Fibroblast of pulmonary artery (primary cell): ENCODE measurements at regions not wholly inside any gene's neighbourhood (a gene's known extent, or its start where the extent isn't known, plus 50 kb on each side); places are given as distances from the start of the nearest gene placed in this dataset.

Experiments used
- DNase-seq: peaks from one replicate; pipeline ENCODE4 v3.0.0-alpha.2; 2010; ENCODE audit warnings: low read depth
- H3K4me3 ChIP-seq: replicated peaks from 2 replicates; pipeline ENCODE4 v1.5.1; 2011; ENCODE audit warnings: low read depth, mild to moderate bottlenecking, control low read depth, low read length, moderate library complexity
- TF ChIP-seq, protein P1 (sequence below): IDR thresholded peaks from 2 replicates; pipeline ENCODE4 v1.5.1; 2011; ENCODE audit warnings: mild to moderate bottlenecking, control low read depth, low read length, inconsistent platforms; ENCODE audit errors: missing control alignments

DNA sequence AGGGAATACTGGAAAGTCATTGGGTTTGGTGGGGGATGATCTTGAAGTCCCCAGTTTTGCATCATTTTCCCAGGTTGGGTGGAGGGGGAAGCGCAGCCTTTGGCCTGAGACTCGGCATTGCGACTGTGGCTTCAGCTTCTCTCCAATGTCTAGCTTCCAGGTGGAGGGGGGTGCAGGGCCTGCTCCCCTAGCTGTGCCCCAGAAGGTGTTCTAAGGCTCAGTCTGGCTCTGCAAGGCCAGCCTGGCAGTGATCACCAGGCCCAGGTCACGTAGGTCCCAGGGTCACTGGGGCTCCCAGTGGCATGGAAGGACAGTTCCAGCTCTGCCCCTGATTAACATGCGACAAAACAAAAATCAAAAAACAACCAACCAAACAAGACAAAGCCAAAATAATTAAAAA is 56.9 kb upstream of the HAAO start:
- DNase-seq: no peak
- H3K4me3 ChIP-seq: no peak overlapping the region
- TF ChIP-seq, protein P1, sequence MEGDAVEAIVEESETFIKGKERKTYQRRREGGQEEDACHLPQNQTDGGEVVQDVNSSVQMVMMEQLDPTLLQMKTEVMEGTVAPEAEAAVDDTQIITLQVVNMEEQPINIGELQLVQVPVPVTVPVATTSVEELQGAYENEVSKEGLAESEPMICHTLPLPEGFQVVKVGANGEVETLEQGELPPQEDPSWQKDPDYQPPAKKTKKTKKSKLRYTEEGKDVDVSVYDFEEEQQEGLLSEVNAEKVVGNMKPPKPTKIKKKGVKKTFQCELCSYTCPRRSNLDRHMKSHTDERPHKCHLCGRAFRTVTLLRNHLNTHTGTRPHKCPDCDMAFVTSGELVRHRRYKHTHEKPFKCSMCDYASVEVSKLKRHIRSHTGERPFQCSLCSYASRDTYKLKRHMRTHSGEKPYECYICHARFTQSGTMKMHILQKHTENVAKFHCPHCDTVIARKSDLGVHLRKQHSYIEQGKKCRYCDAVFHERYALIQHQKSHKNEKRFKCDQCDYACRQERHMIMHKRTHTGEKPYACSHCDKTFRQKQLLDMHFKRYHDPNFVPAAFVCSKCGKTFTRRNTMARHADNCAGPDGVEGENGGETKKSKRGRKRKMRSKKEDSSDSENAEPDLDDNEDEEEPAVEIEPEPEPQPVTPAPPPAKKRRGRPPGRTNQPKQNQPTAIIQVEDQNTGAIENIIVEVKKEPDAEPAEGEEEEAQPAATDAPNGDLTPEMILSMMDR: no peak

DNA sequence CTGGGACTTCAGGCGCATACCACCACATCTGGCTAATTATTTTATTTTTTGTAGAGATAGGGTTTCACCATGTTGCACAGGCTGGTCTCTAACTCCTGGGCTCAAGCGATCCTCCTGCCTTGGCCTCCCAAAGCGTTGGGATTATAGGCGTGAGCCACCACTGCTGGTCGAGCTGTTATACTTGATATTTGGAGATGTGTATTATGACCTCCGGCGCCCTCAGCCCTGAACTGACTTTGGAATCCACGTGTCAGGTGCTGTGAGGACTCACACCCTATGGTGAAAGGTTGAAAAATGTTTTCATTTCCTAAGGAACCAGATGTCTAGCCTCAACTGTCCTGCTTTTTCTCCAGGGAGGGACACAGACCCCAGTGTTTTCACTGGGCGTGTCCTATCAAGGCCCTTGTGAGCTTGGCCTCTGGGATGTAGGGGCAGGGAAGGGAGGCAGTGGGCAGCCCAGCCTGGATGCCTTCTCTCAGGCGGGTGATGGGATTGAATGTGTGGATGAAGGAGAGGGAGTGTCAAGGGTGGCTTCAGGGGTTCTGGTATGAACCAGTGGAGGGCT is 56.4 kb upstream of the HAAO start:
- TF ChIP-seq, protein P1: no peak
- no peak for DNase-seq
- H3K4me3 ChIP-seq: no peak overlapping the region

DNA sequence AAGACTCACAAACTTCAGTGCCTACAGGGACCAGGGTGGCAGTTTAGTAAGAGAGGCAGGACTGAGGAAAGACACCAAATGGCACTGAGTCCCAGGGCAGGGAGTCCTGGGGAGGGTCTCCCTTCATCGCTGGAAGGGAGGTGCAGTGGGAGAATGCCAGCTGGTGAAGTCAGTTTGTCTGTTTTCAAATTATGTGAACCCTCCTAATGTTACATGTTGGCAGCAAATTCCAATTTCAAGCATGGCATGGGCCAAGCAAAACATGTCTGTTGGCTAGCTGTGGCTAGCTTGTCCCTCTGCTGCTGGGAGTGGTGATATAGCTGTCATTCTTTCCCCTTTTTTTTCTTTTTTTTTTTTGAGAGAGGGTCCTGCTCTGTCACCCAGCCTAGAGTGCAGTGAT is 55.9 kb upstream of the HAAO start:
- no peak overlapping the region for H3K4me3 ChIP-seq
- TF ChIP-seq, protein P1: no peak
- no peak for DNase-seq

DNA sequence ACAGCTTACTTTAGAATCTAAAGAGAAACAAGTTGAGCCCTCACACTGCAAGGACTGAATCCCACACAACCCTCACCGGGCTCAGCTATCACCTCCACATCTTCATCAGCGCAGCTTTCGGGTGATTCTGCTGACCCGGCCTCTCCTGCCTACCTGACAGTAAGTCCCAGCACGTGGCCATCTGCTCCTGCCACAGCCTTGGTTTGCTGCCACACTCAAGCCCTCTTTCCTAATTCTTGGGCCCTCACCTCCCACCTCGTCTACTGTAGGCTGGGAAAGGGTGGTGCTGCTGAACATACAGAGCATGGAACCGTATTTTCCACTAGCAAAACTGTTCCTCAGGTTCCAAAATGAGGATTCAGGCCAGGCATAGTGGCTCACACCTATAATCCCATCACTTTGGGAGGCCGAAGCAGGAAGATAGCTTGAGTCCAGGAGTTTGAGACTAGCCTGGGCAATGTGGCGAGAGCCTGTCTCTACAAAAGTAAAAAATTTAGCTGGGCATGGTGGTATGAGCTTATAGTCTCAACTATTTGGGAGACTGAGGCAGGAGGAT is 55.3 kb upstream of the HAAO start:
- TF ChIP-seq, protein P1: no peak
- no peak overlapping the region for H3K4me3 ChIP-seq
- DNase-seq: no peak

DNA sequence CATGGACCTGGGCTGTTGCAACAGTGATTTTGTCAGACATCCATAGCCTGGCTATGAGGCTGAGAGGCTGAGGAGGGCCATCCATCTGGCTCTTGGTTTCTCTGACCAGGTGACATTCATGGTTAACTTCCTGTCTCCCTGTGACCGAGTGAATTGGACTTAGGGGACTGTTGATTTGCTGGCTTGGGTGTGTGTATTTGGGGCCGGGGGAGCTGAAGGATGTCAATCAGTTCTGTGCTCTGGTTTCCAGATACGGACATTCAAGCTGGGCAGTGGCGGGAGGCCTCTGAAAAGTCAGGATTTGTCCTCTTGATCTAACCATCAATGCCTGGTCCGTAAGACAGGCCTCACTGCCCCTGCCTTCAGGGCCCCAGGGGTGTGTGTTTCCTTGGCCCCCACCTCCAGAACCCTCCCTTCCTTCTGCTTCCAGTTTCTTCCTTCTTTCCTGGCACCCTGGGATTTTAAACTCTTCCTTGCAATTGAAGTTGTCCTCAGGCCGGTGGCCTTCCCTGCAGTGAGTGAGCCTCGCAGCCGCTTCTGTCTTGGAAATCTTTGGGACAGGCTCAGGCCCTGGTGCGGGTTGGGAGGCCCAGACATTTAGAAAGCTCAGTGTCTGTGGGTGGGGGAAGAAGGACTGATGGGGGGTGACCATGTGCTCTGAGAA is 54.7 kb upstream of the HAAO start:
- TF ChIP-seq, protein P1: no peak
- no peak overlapping the region for H3K4me3 ChIP-seq
- no peak for DNase-seq

DNA sequence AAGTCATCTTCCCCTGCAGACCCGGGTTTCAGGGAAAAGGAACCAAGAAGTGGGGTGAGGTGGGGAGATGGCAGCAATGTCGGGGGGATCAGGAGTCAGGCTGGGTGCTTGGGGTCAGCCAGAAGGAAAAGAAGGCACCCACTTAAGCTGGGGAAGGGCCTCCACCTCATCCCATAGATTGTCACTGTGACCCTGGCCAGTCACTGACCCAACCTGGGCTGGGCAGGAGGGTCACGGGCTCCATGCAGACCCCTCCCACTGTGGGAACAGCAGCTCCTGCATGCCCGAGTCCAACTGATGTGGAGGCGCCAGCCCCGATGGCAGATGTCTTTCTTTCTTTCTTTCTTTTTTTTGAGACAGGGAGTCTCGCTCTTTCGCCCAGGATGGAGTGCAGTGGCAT is 53.6 kb upstream of the HAAO start:
- TF ChIP-seq, protein P1: no peak
- H3K4me3 ChIP-seq: no peak overlapping the region
- DNase-seq: no peak
